H1 (cell line): ENCODE measurements at regions not wholly inside any gene's neighbourhood (a gene's known extent, or its start where the extent isn't known, plus 50 kb on each side); places are given as distances from the start of the nearest gene placed in this dataset.

ENCODE experiments used
- CTCF ChIA-PET: fragments of 300-600 bp; sonication (Branson Sonifier 250); formaldehyde crosslinking; loops from one replicate; lab custom pipeline; 2021; ENCODE audit not compliant: partially characterized antibody; lab: Charles Lee
- POLR2A ChIA-PET: fragments of 300-600 bp; sonication (Branson Sonifier 250); formaldehyde crosslinking; loops from one replicate; lab custom pipeline; 2021; ENCODE audit warnings: inconsistent platforms; ENCODE audit not compliant: partially characterized antibody; lab: Charles Lee
- DNase-seq, 2 experiments: peaks; one replicate each; pipeline versions ENCODE4 v3.0.0 to v3.0.0-alpha.2; 2010 to 2022; ENCODE audit warnings: low spot score in 2 of 2, low read depth in 1 of 2, mixed read lengths in 1 of 2
- FAIRE-seq: peaks from 2 replicates; lab custom pipeline; 2011; peaks lifted over from hg19 to GRCh38; lab: Jason Lieb, UNC
- H2AFZ ChIP-seq: 2 replicates; pipeline ENCODE4 v1.8.1; 2012; ENCODE audit warnings: low read length, inconsistent platforms
- H2AK5ac ChIP-seq: 2 replicates; pipeline ENCODE4 v1.6.1; 2013; ENCODE audit warnings: low read depth, low read length
- H2BK120ac ChIP-seq: replicated peaks from 2 replicates; pipeline ENCODE3; 2013; ENCODE audit warnings: low read depth, low read length, inconsistent platforms
- H2BK12ac ChIP-seq: 2 replicates; pipeline ENCODE4 v1.6.1; 2013; ENCODE audit warnings: low read depth, low read length
- H2BK15ac ChIP-seq: 2 replicates; pipeline ENCODE4 v1.6.1; 2013; ENCODE audit warnings: low read length
- H2BK20ac ChIP-seq: 2 replicates; pipeline ENCODE4 v1.6.1; 2013; ENCODE audit warnings: low read length
- H2BK5ac ChIP-seq: 2 replicates; pipeline ENCODE4 v1.6.1; 2013; ENCODE audit warnings: low read depth, low read length
- H3K14ac ChIP-seq: 2 replicates; pipeline ENCODE4 v1.6.1; 2013; ENCODE audit warnings: inconsistent platforms; ENCODE audit not compliant: insufficient read length
- H3K18ac ChIP-seq: 2 replicates; pipeline ENCODE4 v1.6.1; 2013; ENCODE audit warnings: low read length; ENCODE audit errors: extremely low read depth
- H3K23ac ChIP-seq: 2 replicates; pipeline ENCODE4 v1.6.1; 2013; ENCODE audit warnings: inconsistent platforms; ENCODE audit not compliant: insufficient read length
- H3K23me2 ChIP-seq: 2 replicates; pipeline ENCODE4 v1.6.1; 2013; ENCODE audit warnings: low read depth, low read length
- H3K27ac ChIP-seq: 2 replicates; pipeline ENCODE4 v1.6.1; 2011; ENCODE audit warnings: low read depth, low read length, inconsistent platforms
- H3K27me3 ChIP-seq, 4 experiments: replicated peaks in 1 of 4; 1 replicate in 1 of 4; 2 replicates in 3 of 4; pipeline versions ENCODE4 v1.6.1 to v1.8.1; 2011 to 2013; ENCODE audit warnings: low read length in 3 of 4, mild to moderate bottlenecking in 3 of 4, inconsistent platforms in 2 of 4, mixed read lengths in 2 of 4, moderate library complexity in 1 of 4; ENCODE audit not compliant: control insufficient read depth in 3 of 4, insufficient read depth in 3 of 4; ENCODE audit errors: extremely low read depth in 1 of 4
- H3K36me3 ChIP-seq, 4 experiments: 2 replicates each; pipeline versions ENCODE4 v1.6.1 to v1.8.1; 2011 to 2013; ENCODE audit warnings: mild to moderate bottlenecking in 4 of 4, low read length in 3 of 4, moderate library complexity in 2 of 4, control low read depth in 1 of 4, inconsistent platforms in 1 of 4; ENCODE audit not compliant: insufficient read depth in 4 of 4, control insufficient read depth in 2 of 4
- H3K4ac ChIP-seq: replicated peaks from 2 replicates; pipeline ENCODE3; 2013; ENCODE audit warnings: low read length, low read depth, mixed read lengths, inconsistent platforms; ENCODE audit not compliant: insufficient read length
- H3K4me1 ChIP-seq, 4 experiments: replicated peaks in 1 of 4; 1 replicate in 1 of 4; 2 replicates in 3 of 4; pipeline versions ENCODE4 v1.6.1 to v1.8.1; 2011 to 2013; ENCODE audit warnings: low read length in 3 of 4, inconsistent platforms in 2 of 4, mixed read lengths in 1 of 4; ENCODE audit not compliant: insufficient read depth in 4 of 4, control insufficient read depth in 3 of 4
- H3K4me2 ChIP-seq, 2 experiments: 2 replicates each; pipeline versions ENCODE4 v1.6.1 to v1.8.1; 2011 to 2013; ENCODE audit warnings: low read depth in 2 of 2, low read length in 2 of 2, control low read depth in 1 of 2, inconsistent platforms in 1 of 2, mild to moderate bottlenecking in 1 of 2; ENCODE audit not compliant: insufficient read depth in 1 of 2
- H3K4me3 ChIP-seq, 4 experiments: fragments of 200-600, 300-600 bp in 1 of 4; sonication (generic), shearing (Covaris generic), sonication (Bioruptor Twin) in 1 of 4; 2 replicates each; pipeline versions ENCODE4 v1.5.1 to v1.8.1; 2011 to 2016; ENCODE audit warnings: low read length in 4 of 4, low read depth in 3 of 4, control low read depth in 2 of 4, inconsistent platforms in 2 of 4, mild to moderate bottlenecking in 2 of 4, mixed read lengths in 1 of 4, moderate library complexity in 1 of 4; ENCODE audit not compliant: insufficient read depth in 2 of 4; ENCODE audit errors: extremely low read depth in 1 of 4
- H3K56ac ChIP-seq: replicated peaks from 2 replicates; pipeline ENCODE3; 2013; ENCODE audit warnings: low read depth, mild to moderate bottlenecking, mixed read lengths, low read length, inconsistent platforms; ENCODE audit not compliant: insufficient read length
- H3K79me1 ChIP-seq: 2 replicates; pipeline ENCODE4 v1.6.1; 2013; ENCODE audit warnings: low read depth, low read length, control low read depth
- H3K79me2 ChIP-seq, 2 experiments: 2 replicates each; pipeline versions ENCODE4 v1.6.1 to v1.8.1; 2012 to 2013; ENCODE audit warnings: low read length in 2 of 2, mild to moderate bottlenecking in 2 of 2, inconsistent platforms in 1 of 2; ENCODE audit not compliant: insufficient read depth in 2 of 2, control insufficient read depth in 1 of 2
- H3K9ac ChIP-seq, 4 experiments: replicated peaks in 1 of 4; 1 replicate in 1 of 4; 2 replicates in 3 of 4; pipeline versions ENCODE4 v1.6.1 to v1.8.1; 2011 to 2013; ENCODE audit warnings: low read depth in 3 of 4, low read length in 3 of 4, control low read depth in 2 of 4, mild to moderate bottlenecking in 2 of 4, moderate library complexity in 2 of 4, inconsistent platforms in 1 of 4; ENCODE audit errors: extremely low read depth in 1 of 4
- H3K9me3 ChIP-seq, 2 experiments: 2 replicates each; pipeline versions ENCODE4 v1.6.1 to v1.8.1; 2012 to 2013; ENCODE audit warnings: mild to moderate bottlenecking in 2 of 2, moderate library complexity in 2 of 2, control low read depth in 1 of 2, inconsistent platforms in 1 of 2, low read depth in 1 of 2, low read length in 1 of 2, mixed read lengths in 1 of 2; ENCODE audit not compliant: insufficient read depth in 2 of 2
- H4K20me1 ChIP-seq, 2 experiments: replicated peaks in 1 of 2; 2 replicates each; pipeline versions ENCODE3 to v1.8.1; 2011 to 2013; ENCODE audit warnings: inconsistent platforms in 2 of 2, low read length in 2 of 2, mild to moderate bottlenecking in 1 of 2; ENCODE audit not compliant: insufficient read depth in 2 of 2, control insufficient read depth in 1 of 2
- H4K5ac ChIP-seq: 2 replicates; pipeline ENCODE4 v1.6.1; 2013; ENCODE audit warnings: low read length, low read depth, mixed read lengths, inconsistent platforms; ENCODE audit not compliant: insufficient read length
- H4K8ac ChIP-seq: 2 replicates; pipeline ENCODE4 v1.8.0; 2013; ENCODE audit warnings: mild to moderate bottlenecking, moderate library complexity, low read length, inconsistent platforms; ENCODE audit not compliant: insufficient read depth; ENCODE audit errors: extremely low read depth
- H4K91ac ChIP-seq: replicated peaks from 2 replicates; pipeline ENCODE3; 2013; ENCODE audit warnings: low read length, mixed read lengths, inconsistent platforms; ENCODE audit not compliant: insufficient read length
- EZH2 ChIP-seq: fragments of 200-600 bp; sonication (generic); IDR thresholded peaks from 2 replicates; pipeline ENCODE4 v1.7.1; 2012; ENCODE audit warnings: low read depth, mild to moderate bottlenecking, moderate library complexity, low read length, inconsistent platforms; ENCODE audit not compliant: severe bottlenecking
- GTF2F1 ChIP-seq: IDR thresholded peaks from 2 replicates; pipeline ENCODE4 v1.6.1; 2012; ENCODE audit warnings: low read depth, low read length, improper control_type of control experiment, borderline replicate concordance
- JUN ChIP-seq: IDR thresholded peaks from 2 replicates; pipeline ENCODE4 v1.6.1; 2011; ENCODE audit warnings: low read depth, mild to moderate bottlenecking, improper control_type of control experiment, low read length
- KDM4A ChIP-seq: IDR thresholded peaks from one replicate; pipeline ENCODE4 v1.7.1; 2012; ENCODE audit warnings: low read depth, mild to moderate bottlenecking, moderate library complexity, low read length, inconsistent platforms; ENCODE audit not compliant: severe bottlenecking
- MAFK ChIP-seq: IDR thresholded peaks from 2 replicates; pipeline ENCODE4 v1.6.1; 2012; ENCODE audit warnings: low read depth, mild to moderate bottlenecking, improper control_type of control experiment, low read length
- POLR2A ChIP-seq, 2 experiments: IDR thresholded peaks; 1 replicate in 1 of 2; 2 replicates in 1 of 2; pipeline ENCODE4 v1.6.1; 2011; ENCODE audit warnings: low read depth in 2 of 2, low read length in 2 of 2, mild to moderate bottlenecking in 2 of 2; ENCODE audit errors: control extremely low read depth in 1 of 2
- RAD21 ChIP-seq, 2 experiments: IDR thresholded peaks in 1 of 2; conservative IDR thresholded peaks in 1 of 2; 2 replicates each; pipeline ENCODE4 v1.6.1; 2011; ENCODE audit warnings: low read depth in 2 of 2, low read length in 2 of 2, improper control_type of control experiment in 1 of 2, inconsistent platforms in 1 of 2, mild to moderate bottlenecking in 1 of 2, moderate library complexity in 1 of 2
- RBBP5 ChIP-seq: IDR thresholded peaks from 2 replicates; pipeline ENCODE4 v1.7.1; 2012; ENCODE audit warnings: low read depth, mild to moderate bottlenecking, inconsistent platforms, low read length, moderate library complexity, borderline replicate concordance
- TAF7 ChIP-seq: optimal IDR thresholded peaks from 2 replicates; pipeline ENCODE3; 2011; ENCODE audit warnings: low read depth, mild to moderate bottlenecking, inconsistent platforms, low read length, moderate library complexity, borderline replicate concordance
- TF ChIP-seq, protein P1 (sequence below): IDR thresholded peaks from 2 replicates; pipeline ENCODE4 v1.6.1; 2011; ENCODE audit warnings: low read length, improper control_type of control experiment
- TF ChIP-seq, protein P2 (sequence below), 3 experiments: IDR thresholded peaks; 1 replicate in 2 of 3; 2 replicates in 1 of 3; pipeline versions ENCODE4 v1.5.1 to v1.6.1; 2011; ENCODE audit warnings: low read length in 3 of 3, mild to moderate bottlenecking in 3 of 3, inconsistent platforms in 2 of 3, low read depth in 1 of 3, moderate library complexity in 1 of 3; ENCODE audit not compliant: insufficient read depth in 1 of 3; ENCODE audit errors: control extremely low read depth in 1 of 3

DNA sequence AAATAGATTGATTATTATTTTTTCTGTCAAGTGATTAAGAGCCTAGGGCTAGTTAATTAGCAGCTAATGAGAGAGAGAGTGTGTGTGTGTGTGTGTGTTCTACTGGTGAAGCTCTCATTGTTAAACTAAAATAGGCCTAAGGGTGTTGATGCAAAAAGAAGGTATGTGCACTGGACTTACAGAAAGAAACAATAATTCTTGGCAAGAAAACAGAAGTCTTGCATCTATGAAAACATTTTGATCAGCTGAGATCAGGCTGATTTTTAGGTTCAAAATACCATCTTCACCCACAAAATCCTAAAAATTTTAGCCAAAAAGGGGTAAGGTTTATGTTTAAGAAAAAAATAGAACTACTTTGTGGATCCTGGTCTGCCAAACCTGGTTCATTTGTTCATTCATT is 106.5 kb downstream of the POSTN start:
- Histone ChIP-seq H3K27ac (no peak overlapping the region), H4K8ac (no peak overlapping the region), H4K91ac (no peak overlapping the region), H2BK20ac (no peak overlapping the region), H3K56ac (no peak overlapping the region), H3K14ac (no peak overlapping the region), H4K20me1 (no peaks in the 10 kb centered on the region), H3K9me3 (no peaks in the 10 kb centered on the region), H2BK15ac (no peak overlapping the region), H3K23ac (no peak overlapping the region), H3K4ac (no peak overlapping the region), H3K79me2 (no peaks in the 10 kb centered on the region), H3K4me1 (no peaks in the 10 kb centered on the region), H2BK12ac (no peak overlapping the region), H3K27me3 (no peaks in the 10 kb centered on the region), H3K9ac (no peak overlapping the region), H2AK5ac (no peak overlapping the region), H2AFZ (no peak overlapping the region), H3K18ac (no peak overlapping the region), H3K4me2 (no peak overlapping the region), H3K79me1 (no peaks in the 10 kb centered on the region), H3K4me3 (no peak overlapping the region), H2BK5ac (no peak overlapping the region), H4K5ac (no peak overlapping the region), H3K36me3 (no peaks in the 10 kb centered on the region), H2BK120ac (no peak overlapping the region), H3K23me2 (no peaks in the 10 kb centered on the region)
- CTCF ChIA-PET, result interaction anchor here (0.5 to 1.3 kb wide), 2 partner anchors 18 to 388 kb away, joined by 4 read pairs; no protein-coding TSS in a partner anchor
- FAIRE-seq (no peak), DNase-seq (no peak)
- POLR2A ChIA-PET, result interaction anchor here (1.1 kb wide), 1 partner anchor 9 kb away, joined by 3 read pairs; no protein-coding TSS in a partner anchor
- TF ChIP-seq JUN, result no peak
- TF ChIP-seq RAD21 (IDR thresholded peaks at IDR 0.05 in 1 of 2, conservative IDR thresholded peaks at IDR 0.05 in 1 of 2; ENCODE audit: low read depth in 2 of 2, low read length in 2 of 2), result no peak
- no peak for TF ChIP-seq KDM4A
- TF ChIP-seq, protein P1, sequence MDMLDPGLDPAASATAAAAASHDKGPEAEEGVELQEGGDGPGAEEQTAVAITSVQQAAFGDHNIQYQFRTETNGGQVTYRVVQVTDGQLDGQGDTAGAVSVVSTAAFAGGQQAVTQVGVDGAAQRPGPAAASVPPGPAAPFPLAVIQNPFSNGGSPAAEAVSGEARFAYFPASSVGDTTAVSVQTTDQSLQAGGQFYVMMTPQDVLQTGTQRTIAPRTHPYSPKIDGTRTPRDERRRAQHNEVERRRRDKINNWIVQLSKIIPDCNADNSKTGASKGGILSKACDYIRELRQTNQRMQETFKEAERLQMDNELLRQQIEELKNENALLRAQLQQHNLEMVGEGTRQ, result no peak
- TF ChIP-seq, protein P2, sequence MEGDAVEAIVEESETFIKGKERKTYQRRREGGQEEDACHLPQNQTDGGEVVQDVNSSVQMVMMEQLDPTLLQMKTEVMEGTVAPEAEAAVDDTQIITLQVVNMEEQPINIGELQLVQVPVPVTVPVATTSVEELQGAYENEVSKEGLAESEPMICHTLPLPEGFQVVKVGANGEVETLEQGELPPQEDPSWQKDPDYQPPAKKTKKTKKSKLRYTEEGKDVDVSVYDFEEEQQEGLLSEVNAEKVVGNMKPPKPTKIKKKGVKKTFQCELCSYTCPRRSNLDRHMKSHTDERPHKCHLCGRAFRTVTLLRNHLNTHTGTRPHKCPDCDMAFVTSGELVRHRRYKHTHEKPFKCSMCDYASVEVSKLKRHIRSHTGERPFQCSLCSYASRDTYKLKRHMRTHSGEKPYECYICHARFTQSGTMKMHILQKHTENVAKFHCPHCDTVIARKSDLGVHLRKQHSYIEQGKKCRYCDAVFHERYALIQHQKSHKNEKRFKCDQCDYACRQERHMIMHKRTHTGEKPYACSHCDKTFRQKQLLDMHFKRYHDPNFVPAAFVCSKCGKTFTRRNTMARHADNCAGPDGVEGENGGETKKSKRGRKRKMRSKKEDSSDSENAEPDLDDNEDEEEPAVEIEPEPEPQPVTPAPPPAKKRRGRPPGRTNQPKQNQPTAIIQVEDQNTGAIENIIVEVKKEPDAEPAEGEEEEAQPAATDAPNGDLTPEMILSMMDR (IDR thresholded peaks at IDR 0.05; ENCODE audit: control extremely low read depth in 1 of 3, insufficient read depth in 1 of 3, low read depth in 1 of 3, low read length in 3 of 3), result no peak
- TF ChIP-seq POLR2A (IDR thresholded peaks at IDR 0.05; ENCODE audit: control extremely low read depth in 1 of 2, low read depth in 2 of 2, low read length in 2 of 2), result no peak
- TF ChIP-seq TAF7, result no peak
- no peak for TF ChIP-seq RBBP5
- TF ChIP-seq GTF2F1, result no peak
- TF ChIP-seq EZH2, result no peak
- no peak for TF ChIP-seq MAFK
